GM12873 (cell line): ENCODE measurements at regions not wholly inside any gene's neighbourhood (a gene's known extent, or its start where the extent isn't known, plus 50 kb on each side); places are given as distances from the start of the nearest gene placed in this dataset.

Experiments
- TF ChIP-seq, protein P1 (sequence below): IDR thresholded peaks from 2 replicates; pipeline ENCODE4 v1.5.1; 2012; ENCODE audit warnings: low read depth, mild to moderate bottlenecking, moderate library complexity, low read length, control low read depth; ENCODE audit not compliant: insufficient read depth; ENCODE audit errors: missing control alignments

- TF ChIP-seq, protein P1, sequence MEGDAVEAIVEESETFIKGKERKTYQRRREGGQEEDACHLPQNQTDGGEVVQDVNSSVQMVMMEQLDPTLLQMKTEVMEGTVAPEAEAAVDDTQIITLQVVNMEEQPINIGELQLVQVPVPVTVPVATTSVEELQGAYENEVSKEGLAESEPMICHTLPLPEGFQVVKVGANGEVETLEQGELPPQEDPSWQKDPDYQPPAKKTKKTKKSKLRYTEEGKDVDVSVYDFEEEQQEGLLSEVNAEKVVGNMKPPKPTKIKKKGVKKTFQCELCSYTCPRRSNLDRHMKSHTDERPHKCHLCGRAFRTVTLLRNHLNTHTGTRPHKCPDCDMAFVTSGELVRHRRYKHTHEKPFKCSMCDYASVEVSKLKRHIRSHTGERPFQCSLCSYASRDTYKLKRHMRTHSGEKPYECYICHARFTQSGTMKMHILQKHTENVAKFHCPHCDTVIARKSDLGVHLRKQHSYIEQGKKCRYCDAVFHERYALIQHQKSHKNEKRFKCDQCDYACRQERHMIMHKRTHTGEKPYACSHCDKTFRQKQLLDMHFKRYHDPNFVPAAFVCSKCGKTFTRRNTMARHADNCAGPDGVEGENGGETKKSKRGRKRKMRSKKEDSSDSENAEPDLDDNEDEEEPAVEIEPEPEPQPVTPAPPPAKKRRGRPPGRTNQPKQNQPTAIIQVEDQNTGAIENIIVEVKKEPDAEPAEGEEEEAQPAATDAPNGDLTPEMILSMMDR: no peak
Measured at GRCh38 chr3:27553886-27554540, 69.8 kb upstream of the SLC4A7 start.

DNA sequence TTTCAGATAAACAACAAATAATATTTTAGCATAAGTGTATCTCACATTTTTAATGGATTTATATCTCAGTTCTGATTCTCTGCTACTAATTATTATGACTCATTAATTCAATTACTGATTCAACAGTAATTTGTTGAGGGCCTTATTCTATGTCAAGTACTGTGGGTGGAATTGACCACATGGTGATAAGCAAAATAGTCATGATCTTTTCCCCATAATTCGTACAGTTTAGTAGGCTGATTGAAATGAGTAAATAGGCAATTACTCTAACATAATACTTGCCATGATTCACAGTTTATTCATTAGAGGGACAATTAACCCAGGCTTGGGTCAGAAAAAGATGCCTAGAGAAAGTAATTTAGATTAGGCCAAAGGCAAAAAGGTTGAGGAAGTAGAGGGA is 60.9 kb upstream of the SLC4A7 start:
- TF ChIP-seq, protein P1: no peak

GRCh38 chr3:27544372-27544865 is 60.2 kb upstream of the SLC4A7 start:
- TF ChIP-seq, protein P1: no peak

DNA sequence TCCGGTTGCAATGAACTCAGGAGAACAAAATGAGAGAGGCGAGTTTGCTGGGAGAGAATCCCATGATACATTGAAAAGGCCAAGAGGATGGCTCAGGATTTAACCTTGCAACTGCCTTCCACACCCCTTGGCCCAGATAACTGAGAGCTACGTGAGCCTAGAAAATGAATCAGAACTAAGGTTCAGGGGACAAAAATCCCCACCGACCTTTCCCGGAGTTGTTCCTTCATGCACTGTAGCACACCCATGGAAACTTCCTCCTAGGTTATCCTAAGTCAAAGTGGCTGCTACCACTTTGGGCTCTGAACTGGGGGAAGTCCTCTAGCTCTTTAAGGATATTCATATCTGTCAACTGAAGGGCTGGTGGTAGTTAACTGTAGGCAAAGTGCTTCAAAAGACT is 58.3 kb upstream of the SLC4A7 start:
- TF ChIP-seq, protein P1: no peak

- TF ChIP-seq, protein P1: no peak
Measured at GRCh38 chr3:27540231-27540630, 56.0 kb upstream of the SLC4A7 start.

DNA sequence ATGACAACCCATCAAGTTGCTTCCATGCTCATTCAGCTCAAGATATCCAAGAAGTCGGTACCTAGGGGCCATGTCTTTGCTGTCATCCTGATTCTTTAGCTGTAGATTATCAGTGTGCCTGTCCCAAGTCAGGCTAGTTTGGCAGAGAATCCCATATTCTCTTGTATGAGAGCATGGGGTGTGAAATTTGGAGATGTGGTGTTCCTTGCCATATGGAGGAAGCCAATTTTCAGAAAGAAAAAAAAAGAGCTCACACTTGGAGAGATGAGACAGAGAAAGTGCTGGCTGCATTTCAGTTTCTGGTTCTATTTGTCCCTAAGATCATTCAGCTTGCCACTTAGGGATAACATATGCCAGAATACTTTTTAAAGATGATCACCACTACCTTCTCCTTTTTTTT is 52.3 kb upstream of the SLC4A7 start:
- TF ChIP-seq, protein P1: no peak

GRCh38 chr3:27535809-27536392 is 51.7 kb upstream of the SLC4A7 start:
- TF ChIP-seq, protein P1: no peak
